ENCODE measurements at regions not wholly inside any gene's neighbourhood (a gene's known extent, or its start where the extent isn't known, plus 50 kb on each side); places are given as distances from the start of the nearest gene placed in this dataset.

- TF ChIP-seq, protein P1, sequence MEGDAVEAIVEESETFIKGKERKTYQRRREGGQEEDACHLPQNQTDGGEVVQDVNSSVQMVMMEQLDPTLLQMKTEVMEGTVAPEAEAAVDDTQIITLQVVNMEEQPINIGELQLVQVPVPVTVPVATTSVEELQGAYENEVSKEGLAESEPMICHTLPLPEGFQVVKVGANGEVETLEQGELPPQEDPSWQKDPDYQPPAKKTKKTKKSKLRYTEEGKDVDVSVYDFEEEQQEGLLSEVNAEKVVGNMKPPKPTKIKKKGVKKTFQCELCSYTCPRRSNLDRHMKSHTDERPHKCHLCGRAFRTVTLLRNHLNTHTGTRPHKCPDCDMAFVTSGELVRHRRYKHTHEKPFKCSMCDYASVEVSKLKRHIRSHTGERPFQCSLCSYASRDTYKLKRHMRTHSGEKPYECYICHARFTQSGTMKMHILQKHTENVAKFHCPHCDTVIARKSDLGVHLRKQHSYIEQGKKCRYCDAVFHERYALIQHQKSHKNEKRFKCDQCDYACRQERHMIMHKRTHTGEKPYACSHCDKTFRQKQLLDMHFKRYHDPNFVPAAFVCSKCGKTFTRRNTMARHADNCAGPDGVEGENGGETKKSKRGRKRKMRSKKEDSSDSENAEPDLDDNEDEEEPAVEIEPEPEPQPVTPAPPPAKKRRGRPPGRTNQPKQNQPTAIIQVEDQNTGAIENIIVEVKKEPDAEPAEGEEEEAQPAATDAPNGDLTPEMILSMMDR (IDR thresholded peaks at IDR 0.05; ENCODE audit: low read length): no peak
- no peak for TF ChIP-seq EZH2 (IDR thresholded peaks at IDR 0.05; ENCODE audit: borderline replicate concordance, low read length)
Observed at GRCh38 chr6:47162793-47163192, 120.7 kb upstream of the ADGRF1 start.
